PFSK-1 (cell line): ENCODE measurements at regions not wholly inside any gene's neighbourhood (a gene's known extent, or its start where the extent isn't known, plus 50 kb on each side); places are given as distances from the start of the nearest gene placed in this dataset.

ENCODE experiments used
- FOXP2 ChIP-seq: optimal IDR thresholded peaks from 2 replicates; pipeline ENCODE3; 2011; ENCODE audit warnings: borderline replicate concordance, control low read depth, inconsistent platforms; ENCODE audit not compliant: insufficient read depth; ENCODE audit errors: extremely low read length, extremely low read depth
- POLR2AphosphoS5 ChIP-seq: IDR thresholded peaks from 2 replicates; pipeline ENCODE4 v1.6.1; 2012; ENCODE audit warnings: low read depth, mild to moderate bottlenecking, control low read depth, low read length, moderate library complexity
- REST ChIP-seq, 2 experiments: IDR thresholded peaks; 2 replicates each; pipeline versions ENCODE4 v1.6.1 to v1.8.0; 2011 to 2012; ENCODE audit warnings: low read depth in 2 of 2, low read length in 2 of 2, control low read depth in 1 of 2, inconsistent platforms in 1 of 2, mild to moderate bottlenecking in 1 of 2, moderate library complexity in 1 of 2; ENCODE audit not compliant: insufficient read depth in 1 of 2
- SIN3A ChIP-seq: IDR thresholded peaks from 2 replicates; pipeline ENCODE4 v1.6.1; 2012; ENCODE audit warnings: mild to moderate bottlenecking, low read length, moderate library complexity, borderline replicate concordance; ENCODE audit not compliant: insufficient read depth
- TAF1 ChIP-seq: IDR thresholded peaks from 2 replicates; pipeline ENCODE4 v1.6.1; 2012; ENCODE audit warnings: low read length, control low read depth, borderline replicate concordance; ENCODE audit not compliant: insufficient read depth

GRCh38 chr9:79134654-79135053, 437.1 kb upstream of the TLE4 start:
- TF ChIP-seq POLR2AphosphoS5 (no peak), REST (IDR thresholded peaks at IDR 0.05; ENCODE audit: insufficient read depth in 1 of 2, low read depth in 2 of 2, low read length in 2 of 2) (no peak), TAF1 (no peak), FOXP2 (no peak)

DNA sequence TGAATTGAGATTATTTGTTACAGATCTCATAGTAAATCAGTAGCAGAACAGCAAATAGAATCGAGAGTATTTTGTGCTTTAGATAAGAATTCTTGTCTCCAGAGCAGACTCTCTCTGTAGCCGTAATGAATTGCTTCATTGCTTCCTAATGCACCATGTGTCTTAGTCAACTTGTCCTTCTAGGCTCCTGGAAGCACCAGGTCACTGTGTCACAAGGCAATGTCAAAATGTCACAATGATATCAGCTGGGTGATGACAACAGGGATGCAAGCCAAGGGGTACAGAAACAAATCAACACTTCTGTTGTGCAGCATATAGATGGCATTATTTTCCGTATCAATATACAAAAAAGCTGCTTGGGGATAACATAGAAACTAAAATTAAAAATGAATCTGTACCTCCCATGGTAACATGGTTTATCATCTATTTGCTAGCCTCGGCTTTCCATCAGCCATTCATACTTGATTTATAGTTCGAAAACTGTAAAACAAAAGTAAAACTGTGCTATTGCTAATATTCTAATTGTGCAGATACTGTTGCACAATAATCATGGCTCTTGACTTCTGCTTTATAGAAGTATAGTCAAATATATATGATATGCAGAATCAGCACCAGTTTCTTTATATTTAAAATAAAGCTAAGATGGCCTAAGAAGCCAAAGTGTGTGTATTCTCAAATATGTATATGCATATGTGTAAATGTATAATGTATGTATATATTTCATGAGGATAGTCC, 435.9 kb upstream of the TLE4 start:
- no peak for TF ChIP-seq FOXP2

GRCh38 chr9:79140751-79141150, 431.0 kb upstream of the TLE4 start:
- no peak for TF ChIP-seq REST (IDR thresholded peaks at IDR 0.05; ENCODE audit: insufficient read depth in 1 of 2, low read depth in 2 of 2, low read length in 2 of 2)
- TF ChIP-seq POLR2AphosphoS5 = no peak
- no peak for TF ChIP-seq TAF1
- no peak for TF ChIP-seq SIN3A
- TF ChIP-seq FOXP2 = no peak

- TF ChIP-seq TAF1 = no peak
- no peak for TF ChIP-seq FOXP2
- TF ChIP-seq REST (IDR thresholded peaks at IDR 0.05; ENCODE audit: insufficient read depth in 1 of 2, low read depth in 2 of 2, low read length in 2 of 2) = no peak
Measured at GRCh38 chr9:79143211-79143610, 428.6 kb upstream of the TLE4 start.

- TF ChIP-seq TAF1 = no peak
- no peak for TF ChIP-seq REST (IDR thresholded peaks at IDR 0.05; ENCODE audit: insufficient read depth in 1 of 2, low read depth in 2 of 2, low read length in 2 of 2)
- no peak for TF ChIP-seq SIN3A
Measured at GRCh38 chr9:79145442-79145841, 426.3 kb upstream of the TLE4 start.
